HEK293 (cell line): ENCODE measurements at regions not wholly inside any gene's neighbourhood (a gene's known extent, or its start where the extent isn't known, plus 50 kb on each side); places are given as distances from the start of the nearest gene placed in this dataset.
A peak's percentile ranks its signal among the peaks of the same experiment; 100 is the strongest.

ENCODE experiments used
- GLI4 ChIP-seq: fragments of 450-650 bp; formaldehyde crosslinking; IDR thresholded peaks from 2 replicates; pipeline ENCODE4 v1.5.1; 2016; ENCODE audit warnings: missing biosample characterization, missing genetic modification characterization
- GLIS2 ChIP-seq: fragments of 450-650 bp; formaldehyde crosslinking; IDR thresholded peaks from 2 replicates; pipeline ENCODE4 v1.5.1; 2016; ENCODE audit warnings: missing biosample characterization, missing genetic modification characterization
- HOXC10 ChIP-seq: sonication (generic); formaldehyde crosslinking; IDR thresholded peaks from 2 replicates; pipeline ENCODE4 v1.8.1; 2023; ENCODE audit warnings: mild to moderate bottlenecking, missing genetic modification reagents
- HOXD13 ChIP-seq: sonication (generic); formaldehyde crosslinking; IDR thresholded peaks from 2 replicates; pipeline ENCODE4 v1.8.0; 2022; ENCODE audit warnings: missing genetic modification reagents, borderline replicate concordance
- KLF1 ChIP-seq: fragments of 450-650 bp; formaldehyde crosslinking; IDR thresholded peaks from 2 replicates; pipeline ENCODE4 v1.5.1; 2016; ENCODE audit warnings: missing biosample characterization, missing genetic modification characterization
- OSR2 ChIP-seq: fragments of 450-650 bp; formaldehyde crosslinking; IDR thresholded peaks from 2 replicates; pipeline ENCODE4 v1.5.1; 2016; ENCODE audit warnings: missing biosample characterization, missing genetic modification characterization
- REPIN1 ChIP-seq: fragments of 450-650 bp; formaldehyde crosslinking; IDR thresholded peaks from 2 replicates; pipeline ENCODE4 v1.5.1; 2017; ENCODE audit warnings: missing biosample characterization, missing genetic modification characterization, low read depth
- ZBTB21 ChIP-seq: fragments of 450-650 bp; formaldehyde crosslinking; IDR thresholded peaks from 2 replicates; pipeline ENCODE4 v1.5.1; 2017; ENCODE audit warnings: missing biosample characterization, missing genetic modification characterization
- ZFP69B ChIP-seq: fragments of 450-650 bp; formaldehyde crosslinking; IDR thresholded peaks from 2 replicates; pipeline ENCODE4 v1.5.1; 2016; ENCODE audit warnings: missing biosample characterization, missing genetic modification characterization
- ZNF132 ChIP-seq: fragments of 450-650 bp; formaldehyde crosslinking; IDR thresholded peaks from 2 replicates; pipeline ENCODE4 v1.5.1; 2017; ENCODE audit warnings: missing biosample characterization, missing genetic modification characterization, borderline replicate concordance
- ZNF148 ChIP-seq: fragments of 450-650 bp; formaldehyde crosslinking; IDR thresholded peaks from 2 replicates; pipeline ENCODE4 v1.5.0; 2017; ENCODE audit warnings: missing biosample characterization, missing genetic modification characterization, borderline replicate concordance
- ZNF211 ChIP-seq: fragments of 450-650 bp; formaldehyde crosslinking; IDR thresholded peaks from 2 replicates; pipeline ENCODE4 v1.5.1; 2016; ENCODE audit warnings: low read depth, missing biosample characterization, missing genetic modification characterization
- ZNF221 ChIP-seq: fragments of 450-650 bp; formaldehyde crosslinking; IDR thresholded peaks from 2 replicates; pipeline ENCODE4 v1.5.1; 2017; ENCODE audit warnings: missing biosample characterization, missing genetic modification characterization, borderline replicate concordance
- ZNF311 ChIP-seq: fragments of 450-650 bp; formaldehyde crosslinking; IDR thresholded peaks from 2 replicates; pipeline ENCODE4 v1.5.1; 2017; ENCODE audit warnings: missing biosample characterization, missing genetic modification characterization, borderline replicate concordance
- ZNF394 ChIP-seq: fragments of 450-650 bp; formaldehyde crosslinking; IDR thresholded peaks from 2 replicates; pipeline ENCODE4 v1.5.1; 2016; ENCODE audit warnings: missing biosample characterization, missing genetic modification characterization, mild to moderate bottlenecking, moderate library complexity, borderline replicate concordance
- ZNF398 ChIP-seq: fragments of 450-650 bp; formaldehyde crosslinking; IDR thresholded peaks from 2 replicates; pipeline ENCODE4 v1.5.1; 2017; ENCODE audit warnings: missing biosample characterization, missing genetic modification characterization
- ZNF514 ChIP-seq: fragments of 450-650 bp; formaldehyde crosslinking; IDR thresholded peaks from 2 replicates; pipeline ENCODE4 v1.5.1; 2016; ENCODE audit warnings: missing biosample characterization, missing genetic modification characterization
- ZNF529 ChIP-seq: fragments of 450-650 bp; formaldehyde crosslinking; IDR thresholded peaks from 2 replicates; pipeline ENCODE4 v1.5.1; 2017; ENCODE audit warnings: missing genetic modification characterization, missing biosample characterization; ENCODE audit not compliant: insufficient replicate concordance
- ZNF555 ChIP-seq: fragments of 450-650 bp; formaldehyde crosslinking; conservative IDR thresholded peaks from 2 replicates; pipeline ENCODE4 v1.5.1; 2017; ENCODE audit warnings: missing biosample characterization, mild to moderate bottlenecking, missing genetic modification characterization, inconsistent platforms
- ZNF560 ChIP-seq: fragments of 450-650 bp; formaldehyde crosslinking; IDR thresholded peaks from 2 replicates; pipeline ENCODE4 v1.5.1; 2017; ENCODE audit warnings: missing biosample characterization, missing genetic modification characterization, borderline replicate concordance
- ZNF600 ChIP-seq: fragments of 450-650 bp; formaldehyde crosslinking; IDR thresholded peaks from 2 replicates; pipeline ENCODE4 v1.5.1; 2016; ENCODE audit warnings: missing biosample characterization, missing genetic modification characterization
- ZNF621 ChIP-seq: fragments of 450-650 bp; formaldehyde crosslinking; IDR thresholded peaks from 2 replicates; pipeline ENCODE4 v1.5.1; 2017; ENCODE audit warnings: missing biosample characterization, missing genetic modification characterization
- ZNF654 ChIP-seq: fragments of 450-650 bp; formaldehyde crosslinking; IDR thresholded peaks from 2 replicates; pipeline ENCODE4 v1.5.1; 2016; ENCODE audit warnings: low read depth, missing biosample characterization, missing genetic modification characterization
- ZNF660 ChIP-seq: fragments of 450-650 bp; IDR thresholded peaks from 2 replicates; pipeline ENCODE4 v1.5.1; 2018; ENCODE audit warnings: missing biosample characterization, mild to moderate bottlenecking, missing genetic modification characterization
- ZNF664 ChIP-seq: fragments of 450-650 bp; formaldehyde crosslinking; IDR thresholded peaks from 2 replicates; pipeline ENCODE4 v1.5.1; 2016; ENCODE audit warnings: missing biosample characterization, missing genetic modification characterization
- ZNF677 ChIP-seq: fragments of 450-650 bp; IDR thresholded peaks from 2 replicates; pipeline ENCODE4 v1.5.0; 2018; ENCODE audit warnings: missing biosample characterization, mild to moderate bottlenecking, missing genetic modification characterization, moderate library complexity
- ZNF707 ChIP-seq: fragments of 450-650 bp; formaldehyde crosslinking; IDR thresholded peaks from 2 replicates; pipeline ENCODE4 v1.5.1; 2016; ENCODE audit warnings: missing biosample characterization, missing genetic modification characterization
- ZSCAN18 ChIP-seq: fragments of 450-650 bp; formaldehyde crosslinking; IDR thresholded peaks from 2 replicates; pipeline ENCODE4 v1.5.1; 2016; ENCODE audit warnings: missing biosample characterization, missing genetic modification characterization
- TF ChIP-seq, protein P1 (sequence below): fragments of 450-650 bp; formaldehyde crosslinking; IDR thresholded peaks from 2 replicates; pipeline ENCODE4 v1.5.1; 2016; ENCODE audit warnings: missing biosample characterization, missing genetic modification characterization
- TF ChIP-seq, protein P2 (sequence below): fragments of 450-650 bp; formaldehyde crosslinking; IDR thresholded peaks from 2 replicates; pipeline ENCODE4 v1.5.1; 2016; ENCODE audit warnings: missing biosample characterization, missing genetic modification characterization

DNA sequence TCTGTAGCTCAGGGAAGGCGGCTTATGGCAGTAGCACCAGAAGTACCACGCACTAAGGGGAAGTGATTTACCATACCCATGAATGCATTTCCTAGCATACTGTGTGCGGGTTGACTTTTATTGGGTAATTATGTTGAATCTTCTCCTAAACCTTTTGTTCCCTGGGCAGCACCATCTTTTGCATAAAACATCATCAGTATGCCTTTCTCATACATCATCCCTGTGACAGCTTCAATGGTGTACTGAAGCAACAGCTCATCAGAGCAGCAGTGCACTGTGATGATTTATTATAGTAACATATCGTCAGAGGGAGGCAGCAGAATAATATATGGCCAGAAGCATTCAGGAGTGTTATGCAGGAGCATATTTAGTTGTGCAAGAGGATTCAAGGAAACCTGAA lies 204.9 kb downstream of the CDH7 start (continued):
- TF ChIP-seq, protein P1, sequence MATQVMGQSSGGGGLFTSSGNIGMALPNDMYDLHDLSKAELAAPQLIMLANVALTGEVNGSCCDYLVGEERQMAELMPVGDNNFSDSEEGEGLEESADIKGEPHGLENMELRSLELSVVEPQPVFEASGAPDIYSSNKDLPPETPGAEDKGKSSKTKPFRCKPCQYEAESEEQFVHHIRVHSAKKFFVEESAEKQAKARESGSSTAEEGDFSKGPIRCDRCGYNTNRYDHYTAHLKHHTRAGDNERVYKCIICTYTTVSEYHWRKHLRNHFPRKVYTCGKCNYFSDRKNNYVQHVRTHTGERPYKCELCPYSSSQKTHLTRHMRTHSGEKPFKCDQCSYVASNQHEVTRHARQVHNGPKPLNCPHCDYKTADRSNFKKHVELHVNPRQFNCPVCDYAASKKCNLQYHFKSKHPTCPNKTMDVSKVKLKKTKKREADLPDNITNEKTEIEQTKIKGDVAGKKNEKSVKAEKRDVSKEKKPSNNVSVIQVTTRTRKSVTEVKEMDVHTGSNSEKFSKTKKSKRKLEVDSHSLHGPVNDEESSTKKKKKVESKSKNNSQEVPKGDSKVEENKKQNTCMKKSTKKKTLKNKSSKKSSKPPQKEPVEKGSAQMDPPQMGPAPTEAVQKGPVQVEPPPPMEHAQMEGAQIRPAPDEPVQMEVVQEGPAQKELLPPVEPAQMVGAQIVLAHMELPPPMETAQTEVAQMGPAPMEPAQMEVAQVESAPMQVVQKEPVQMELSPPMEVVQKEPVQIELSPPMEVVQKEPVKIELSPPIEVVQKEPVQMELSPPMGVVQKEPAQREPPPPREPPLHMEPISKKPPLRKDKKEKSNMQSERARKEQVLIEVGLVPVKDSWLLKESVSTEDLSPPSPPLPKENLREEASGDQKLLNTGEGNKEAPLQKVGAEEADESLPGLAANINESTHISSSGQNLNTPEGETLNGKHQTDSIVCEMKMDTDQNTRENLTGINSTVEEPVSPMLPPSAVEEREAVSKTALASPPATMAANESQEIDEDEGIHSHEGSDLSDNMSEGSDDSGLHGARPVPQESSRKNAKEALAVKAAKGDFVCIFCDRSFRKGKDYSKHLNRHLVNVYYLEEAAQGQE (tag by site-specific recombination), result no peak
- no peak for TF ChIP-seq GLIS2 (tag by site-specific recombination)
- TF ChIP-seq ZNF560 (tag by site-specific recombination), result no peak
- TF ChIP-seq ZNF555 (tag by site-specific recombination), result no peak
- no peak for TF ChIP-seq ZNF677 (tag by site-specific recombination)
- no peak for TF ChIP-seq ZNF600 (tag by site-specific recombination)
- no peak for TF ChIP-seq ZNF394 (tag by site-specific recombination)
- no peak for TF ChIP-seq ZNF398 (tag by site-specific recombination)
- no peak for TF ChIP-seq ZNF221 (tag by site-specific recombination)
- TF ChIP-seq ZBTB21 (tag by site-specific recombination), result no peak
- peak; percentile 74 for TF ChIP-seq HOXD13 (CRISPR knock-in tag)
- no peak for TF ChIP-seq ZSCAN18 (tag by site-specific recombination)
- no peak for TF ChIP-seq REPIN1
- TF ChIP-seq ZNF211 (tag by site-specific recombination), result no peak
- TF ChIP-seq OSR2, result peak; percentile 67
- no peak for TF ChIP-seq ZFP69B
- no peak for TF ChIP-seq ZNF514 (tag by site-specific recombination)
- no peak for TF ChIP-seq ZNF654 (tag by site-specific recombination)
- TF ChIP-seq ZNF529 (tag by site-specific recombination), result no peak
- TF ChIP-seq HOXC10 (CRISPR knock-in tag), result no peak
- TF ChIP-seq ZNF707 (tag by site-specific recombination), result no peak
- TF ChIP-seq KLF1, result no peak
- TF ChIP-seq GLI4 (tag by site-specific recombination), result no peak
- no peak for TF ChIP-seq ZNF660 (tag by site-specific recombination)
- no peak for TF ChIP-seq ZNF621 (tag by site-specific recombination)
- TF ChIP-seq ZNF664 (tag by site-specific recombination), result no peak
- no peak for TF ChIP-seq ZNF148 (tag by site-specific recombination)
- TF ChIP-seq, protein P2, sequence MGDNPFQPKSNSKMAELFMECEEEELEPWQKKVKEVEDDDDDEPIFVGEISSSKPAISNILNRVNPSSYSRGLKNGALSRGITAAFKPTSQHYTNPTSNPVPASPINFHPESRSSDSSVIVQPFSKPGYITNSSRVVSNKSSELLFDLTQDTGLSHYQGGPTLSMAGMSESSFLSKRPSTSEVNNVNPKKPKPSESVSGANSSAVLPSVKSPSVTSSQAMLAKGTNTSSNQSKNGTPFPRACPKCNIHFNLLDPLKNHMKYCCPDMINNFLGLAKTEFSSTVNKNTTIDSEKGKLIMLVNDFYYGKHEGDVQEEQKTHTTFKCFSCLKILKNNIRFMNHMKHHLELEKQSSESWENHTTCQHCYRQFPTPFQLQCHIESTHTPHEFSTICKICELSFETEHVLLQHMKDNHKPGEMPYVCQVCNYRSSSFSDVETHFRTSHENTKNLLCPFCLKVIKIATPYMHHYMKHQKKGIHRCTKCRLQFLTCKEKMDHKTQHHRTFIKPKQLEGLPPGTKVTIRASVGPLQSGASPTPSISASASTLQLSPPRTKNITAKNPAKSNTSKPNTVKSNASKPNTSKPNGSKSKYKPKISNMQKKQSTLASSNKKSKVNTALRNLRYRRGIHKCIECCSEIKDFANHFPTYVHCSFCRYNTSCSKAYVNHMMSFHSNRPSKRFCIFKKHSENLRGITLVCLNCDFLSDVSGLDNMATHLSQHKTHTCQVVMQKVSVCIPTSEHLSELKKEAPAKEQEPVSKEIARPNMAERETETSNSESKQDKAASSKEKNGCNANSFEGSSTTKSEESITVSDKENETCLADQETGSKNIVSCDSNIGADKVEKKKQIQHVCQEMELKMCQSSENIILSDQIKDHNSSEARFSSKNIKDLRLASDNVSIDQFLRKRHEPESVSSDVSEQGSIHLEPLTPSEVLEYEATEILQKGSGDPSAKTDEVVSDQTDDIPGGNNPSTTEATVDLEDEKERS (tag by site-specific recombination), result no peak
- no peak for TF ChIP-seq ZNF311 (tag by site-specific recombination)
- no peak for TF ChIP-seq ZNF132 (tag by site-specific recombination)
